GM12891 (cell line): ENCODE measurements at regions not wholly inside any gene's neighbourhood (a gene's known extent, or its start where the extent isn't known, plus 50 kb on each side); places are given as distances from the start of the nearest gene placed in this dataset.

Source experiments
- DNase-seq: peaks from one replicate; pipeline ENCODE4 v3.0.0; 2011; ENCODE audit warnings: low spot score; ENCODE audit not compliant: insufficient read length
- FAIRE-seq: peaks from 2 replicates; lab custom pipeline; 2011; peaks lifted over from hg19 to GRCh38; lab: Jason Lieb, UNC
- PAX5 ChIP-seq: IDR thresholded peaks from 2 replicates; pipeline ENCODE4 v1.6.1; 2011; ENCODE audit warnings: low read length, moderate library complexity, mild to moderate bottlenecking; ENCODE audit not compliant: insufficient read depth, severe bottlenecking
- POLR2A ChIP-seq: IDR thresholded peaks from 2 replicates; pipeline ENCODE4 v1.6.1; 2011; ENCODE audit warnings: low read depth, low read length, control low read depth
- POLR2AphosphoS5 ChIP-seq: IDR thresholded peaks from 2 replicates; pipeline ENCODE4 v1.6.1; 2011; ENCODE audit warnings: low read depth, low read length, control low read depth
- POU2F2 ChIP-seq: IDR thresholded peaks from 2 replicates; pipeline ENCODE4 v1.6.1; 2011; ENCODE audit warnings: low read depth, mild to moderate bottlenecking, control low read depth, low read length, moderate library complexity
- SPI1 ChIP-seq: IDR thresholded peaks from 2 replicates; pipeline ENCODE4 v1.6.1; 2011; ENCODE audit warnings: low read depth, low read length, control low read depth
- TAF1 ChIP-seq: IDR thresholded peaks from 2 replicates; pipeline ENCODE4 v1.6.1; 2011; ENCODE audit warnings: low read depth, low read length, control low read depth

GRCh38 chr6:147834084-147834776 is 325.7 kb downstream of the SAMD5 start:
- TF ChIP-seq PAX5 (no peak), SPI1 (no peak), TAF1 (no peak), POLR2A (no peak), POLR2AphosphoS5 (no peak), POU2F2 (no peak)
- DNase-seq = no peak
- no peak for FAIRE-seq

GRCh38 chr6:147837540-147837939 is 329.1 kb downstream of the SAMD5 start:
- TF ChIP-seq POLR2A (no peak), PAX5 (no peak), TAF1 (no peak), POU2F2 (no peak), POLR2AphosphoS5 (no peak), SPI1 (no peak)
- no peak for DNase-seq
- FAIRE-seq = no peak

GRCh38 chr6:147839708-147840610 is 331.5 kb downstream of the SAMD5 start:
- DNase-seq (no peak), FAIRE-seq (no peak)
- TF ChIP-seq POLR2AphosphoS5 (no peak), TAF1 (no peak), POU2F2 (no peak), POLR2A (no peak), SPI1 (no peak), PAX5 (no peak)

- FAIRE-seq (no peak), DNase-seq (no peak)
- no peak for TF ChIP-seq POLR2A
These were observed 333.2 kb downstream of the SAMD5 start for GRCh38 chr6:147841547-147842148.

- TF ChIP-seq POLR2AphosphoS5 (no peak), PAX5 (no peak), POU2F2 (no peak), POLR2A (no peak), TAF1 (no peak), SPI1 (no peak)
- FAIRE-seq = no peak
- DNase-seq = no peak
These were observed 341.2 kb downstream of the SAMD5 start for GRCh38 chr6:147849401-147850330.

- TF ChIP-seq POLR2AphosphoS5 (no peak), POLR2A (no peak), POU2F2 (no peak), PAX5 (no peak), TAF1 (no peak), SPI1 (no peak)
- DNase-seq = no peak
- FAIRE-seq = no peak
These were observed 344.3 kb downstream of the SAMD5 start for GRCh38 chr6:147852772-147853171.

- TF ChIP-seq POU2F2 = no peak
- TF ChIP-seq POLR2A = no peak
- no peak for TF ChIP-seq SPI1
- no peak for TF ChIP-seq TAF1
- TF ChIP-seq PAX5 = no peak
- no peak for TF ChIP-seq POLR2AphosphoS5
- DNase-seq (no peak), FAIRE-seq (no peak)
These were observed 345.1 kb downstream of the SAMD5 start for GRCh38 chr6:147853574-147853973.

- DNase-seq (no peak), FAIRE-seq (no peak)
- TF ChIP-seq PAX5 = no peak
- no peak for TF ChIP-seq SPI1
These were observed 347.5 kb downstream of the SAMD5 start for GRCh38 chr6:147855803-147856482.

GRCh38 chr6:147856687-147857086 is 348.2 kb downstream of the SAMD5 start:
- DNase-seq (no peak), FAIRE-seq (no peak)
- TF ChIP-seq TAF1 (no peak), POLR2A (no peak), POLR2AphosphoS5 (no peak), POU2F2 (no peak), SPI1 (no peak), PAX5 (no peak)
